ENCODE measurements at regions not wholly inside any gene's neighbourhood (a gene's known extent, or its start where the extent isn't known, plus 50 kb on each side); places are given as distances from the start of the nearest gene placed in this dataset.
"Not testable (repeated sequence)": the region's sequence is repeated elsewhere in the genome, so short reads cannot be mapped to it uniquely, and the experiment has no call there.

DNA sequence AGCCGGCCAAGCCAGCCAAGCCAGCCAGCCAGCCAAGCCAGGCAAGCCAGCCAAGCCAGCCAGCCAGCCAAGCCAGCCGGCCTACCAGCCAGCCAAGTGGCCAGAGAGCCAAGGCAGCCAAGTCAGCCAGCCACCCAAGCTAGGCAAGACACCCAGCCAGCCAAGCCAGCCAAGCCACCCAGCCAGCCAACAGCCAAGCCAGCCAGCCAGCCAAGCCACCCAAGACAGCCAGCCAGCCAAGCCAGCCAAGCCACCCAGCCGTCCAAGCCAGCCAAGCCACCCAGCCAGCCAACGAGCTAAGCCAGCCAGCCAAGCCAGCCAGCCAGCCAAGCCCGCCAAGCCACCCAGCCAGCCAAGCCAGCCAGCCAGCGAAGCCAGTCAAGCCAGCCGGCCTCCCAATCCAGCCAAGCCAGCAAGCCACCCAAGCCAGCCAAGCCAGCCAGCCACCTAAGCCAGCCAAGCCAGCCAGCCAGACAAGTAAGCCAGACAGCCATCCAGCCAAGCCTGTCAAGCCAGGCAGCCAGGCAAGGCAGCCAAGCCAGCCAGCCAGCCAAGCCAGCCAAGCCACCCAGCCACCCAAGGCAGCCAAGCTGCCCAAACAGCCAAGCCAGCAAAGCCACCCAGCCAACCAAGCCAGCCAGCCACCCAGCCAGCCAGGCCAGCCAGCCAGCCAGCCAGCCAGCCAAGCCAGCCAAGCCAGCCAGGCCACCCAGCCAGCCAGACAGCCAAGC lies 200.5 kb downstream of the GOLGA6L6 start:
- peak; percentile 56 to 87 for DNase-seq
- Histone ChIP-seq H3K36me3 (no peaks in the 10 kb centered on the region), H3K27ac (no peak overlapping the region), H3K27me3 (no peaks in the 10 kb centered on the region), H3K4me1 (no peaks in the 10 kb centered on the region), H3K4me3 (no peak overlapping the region), H3K9me3 (peaks cover 0 to 32% (median 31%) of the 10 kb centered on the region in 3 donors)
- intact Hi-C loops (cut with DNase I; ENCODE audit: low total_unique reads), result loop anchor here (10.0 kb wide), 1 partner anchor 64 kb away; no protein-coding TSS in a partner anchor
- TF ChIP-seq, protein P1, sequence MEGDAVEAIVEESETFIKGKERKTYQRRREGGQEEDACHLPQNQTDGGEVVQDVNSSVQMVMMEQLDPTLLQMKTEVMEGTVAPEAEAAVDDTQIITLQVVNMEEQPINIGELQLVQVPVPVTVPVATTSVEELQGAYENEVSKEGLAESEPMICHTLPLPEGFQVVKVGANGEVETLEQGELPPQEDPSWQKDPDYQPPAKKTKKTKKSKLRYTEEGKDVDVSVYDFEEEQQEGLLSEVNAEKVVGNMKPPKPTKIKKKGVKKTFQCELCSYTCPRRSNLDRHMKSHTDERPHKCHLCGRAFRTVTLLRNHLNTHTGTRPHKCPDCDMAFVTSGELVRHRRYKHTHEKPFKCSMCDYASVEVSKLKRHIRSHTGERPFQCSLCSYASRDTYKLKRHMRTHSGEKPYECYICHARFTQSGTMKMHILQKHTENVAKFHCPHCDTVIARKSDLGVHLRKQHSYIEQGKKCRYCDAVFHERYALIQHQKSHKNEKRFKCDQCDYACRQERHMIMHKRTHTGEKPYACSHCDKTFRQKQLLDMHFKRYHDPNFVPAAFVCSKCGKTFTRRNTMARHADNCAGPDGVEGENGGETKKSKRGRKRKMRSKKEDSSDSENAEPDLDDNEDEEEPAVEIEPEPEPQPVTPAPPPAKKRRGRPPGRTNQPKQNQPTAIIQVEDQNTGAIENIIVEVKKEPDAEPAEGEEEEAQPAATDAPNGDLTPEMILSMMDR (IDR thresholded peaks at IDR 0.05), result no peak

DNA sequence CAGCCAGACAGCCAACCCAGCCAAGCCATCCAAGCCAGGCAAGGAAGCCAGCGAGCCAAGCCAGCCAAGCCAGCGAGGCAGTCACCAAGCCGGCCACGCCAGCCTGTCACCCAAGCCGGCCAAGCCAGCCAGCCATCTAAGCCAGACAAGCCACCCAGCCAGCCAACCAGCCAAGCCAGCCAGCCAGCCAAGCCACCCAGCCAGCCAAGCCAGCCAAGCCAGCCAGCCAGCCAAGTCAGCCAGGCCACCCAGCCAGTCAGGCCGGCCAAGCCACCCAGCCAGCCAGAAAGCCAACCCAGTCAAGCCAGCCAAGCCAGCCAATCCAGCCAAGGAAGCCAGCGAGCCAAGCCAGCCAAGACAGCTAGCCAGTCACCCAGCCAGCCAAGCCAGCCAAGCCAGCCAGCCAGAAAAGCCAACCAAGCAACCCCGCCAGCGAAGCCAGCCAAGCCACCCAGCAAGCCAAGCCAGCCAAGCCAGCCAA lies 201.2 kb downstream of the GOLGA6L6 start:
- TF ChIP-seq, protein P1 (IDR thresholded peaks at IDR 0.05), result no peak
- intact Hi-C loops (cut with DNase I; ENCODE audit: low total_unique reads), result loop anchor here (10.0 kb wide), 1 partner anchor 64 kb away; no protein-coding TSS in a partner anchor
- Histone ChIP-seq H3K4me1 (no peaks in the 10 kb centered on the region), H3K27ac (no peak overlapping the region), H3K4me3 (no peak overlapping the region), H3K9me3 (peaks cover 0 to 31% (median 30%) of the 10 kb centered on the region in 3 donors), H3K36me3 (no peaks in the 10 kb centered on the region), H3K27me3 (no peaks in the 10 kb centered on the region)
- peak; percentile 22 to 87 for DNase-seq

DNA sequence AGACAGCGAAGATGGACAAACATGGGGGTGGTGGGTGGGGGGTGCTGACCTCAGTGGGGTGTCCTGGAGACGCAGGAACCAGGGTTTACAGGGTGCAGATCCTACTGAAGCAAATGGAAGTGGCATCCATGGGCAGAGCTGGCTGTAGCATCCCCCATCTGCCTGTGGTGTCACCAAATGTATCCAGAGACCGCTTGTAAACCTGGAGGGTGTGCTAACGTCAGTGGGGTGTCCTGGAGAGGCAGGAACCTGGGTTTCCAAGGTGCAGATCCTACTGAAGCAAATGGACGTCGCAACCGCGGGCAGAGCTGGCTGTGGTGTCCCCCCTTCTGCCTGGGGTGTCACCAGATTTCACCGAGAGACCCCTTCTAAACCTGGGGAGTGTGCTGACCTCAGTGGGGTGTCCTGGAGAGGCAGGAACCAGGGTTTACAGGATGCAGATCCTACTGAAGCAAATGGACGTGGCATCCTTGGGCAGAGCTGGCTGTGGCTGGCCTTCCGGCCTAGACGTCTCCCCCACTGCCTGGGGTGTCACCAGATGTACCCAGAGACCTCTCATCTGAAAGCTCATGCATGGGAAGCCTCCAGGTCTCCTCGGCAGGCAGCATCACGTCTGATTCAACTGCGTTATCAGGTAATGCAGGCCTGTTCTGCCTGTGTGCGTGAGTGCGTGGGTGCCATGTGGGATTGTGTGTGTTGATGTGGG lies 202.4 kb downstream of the GOLGA6L6 start:
- H3K4me3 ChIP-seq; intact Hi-C loops (cut with DNase I; ENCODE audit: low total_unique reads); H3K36me3 ChIP-seq; H3K4me1 ChIP-seq; H3K27ac ChIP-seq; H3K27me3 ChIP-seq: not testable (repeated sequence)
- peaks cover 0 to 27% (median 25%) of the 10 kb centered on the region in 3 donors for H3K9me3 ChIP-seq
- DNase-seq, result peak in 1 of 2 donors; percentile 54

DNA sequence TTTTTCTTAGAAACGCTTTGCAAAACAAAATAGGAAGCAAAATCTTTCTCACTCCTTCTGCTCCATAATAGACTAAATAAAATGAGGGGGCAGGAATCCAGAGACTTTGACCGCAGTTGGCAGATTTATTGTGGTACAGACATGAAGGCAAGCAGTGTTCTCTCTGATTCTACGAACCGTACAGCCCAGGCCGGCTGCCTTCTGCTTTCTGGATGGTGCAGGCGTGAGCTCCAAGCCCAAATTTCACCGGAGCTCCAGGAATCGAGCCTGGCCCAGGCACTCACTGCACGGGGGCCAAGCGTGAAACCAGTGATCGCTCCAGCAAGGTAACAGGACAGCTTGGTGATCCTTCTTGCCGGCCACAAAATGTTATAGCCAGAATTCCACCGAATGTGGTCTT lies 202.9 kb downstream of the GOLGA6L6 start:
- H3K4me1 ChIP-seq; intact Hi-C loops (cut with DNase I; ENCODE audit: low total_unique reads); H3K27me3 ChIP-seq; H3K27ac ChIP-seq; H3K4me3 ChIP-seq; H3K36me3 ChIP-seq; DNase-seq: not testable (repeated sequence)
- H3K9me3 ChIP-seq, result peaks cover 0 to 27% (median 25%) of the 10 kb centered on the region in 3 donors

DNA sequence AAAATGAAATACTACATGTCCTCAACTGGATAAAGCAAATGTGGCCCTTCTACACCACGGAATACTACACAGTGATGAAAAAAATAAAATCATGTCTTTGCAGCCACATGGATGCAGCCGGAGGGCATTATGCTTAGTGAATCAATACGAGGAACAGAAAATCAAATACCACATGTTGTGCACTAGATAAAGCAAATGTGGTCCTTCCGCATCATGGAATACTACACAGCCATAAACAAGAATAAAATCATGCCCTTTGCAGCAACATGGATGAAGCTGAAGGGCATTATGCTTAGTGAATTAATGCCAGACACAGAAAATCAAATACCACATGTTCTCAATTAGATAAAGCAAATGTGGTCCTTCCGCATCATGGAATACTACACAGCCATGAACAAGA lies 204.4 kb downstream of the GOLGA6L6 start:
- H3K27me3 ChIP-seq; H3K27ac ChIP-seq; H3K36me3 ChIP-seq; intact Hi-C loops (cut with DNase I; ENCODE audit: low total_unique reads); DNase-seq; H3K4me1 ChIP-seq; H3K4me3 ChIP-seq: not testable (repeated sequence)
- H3K9me3 ChIP-seq, result peaks cover 0 to 25% (median 24%) of the 10 kb centered on the region in 3 donors

DNA sequence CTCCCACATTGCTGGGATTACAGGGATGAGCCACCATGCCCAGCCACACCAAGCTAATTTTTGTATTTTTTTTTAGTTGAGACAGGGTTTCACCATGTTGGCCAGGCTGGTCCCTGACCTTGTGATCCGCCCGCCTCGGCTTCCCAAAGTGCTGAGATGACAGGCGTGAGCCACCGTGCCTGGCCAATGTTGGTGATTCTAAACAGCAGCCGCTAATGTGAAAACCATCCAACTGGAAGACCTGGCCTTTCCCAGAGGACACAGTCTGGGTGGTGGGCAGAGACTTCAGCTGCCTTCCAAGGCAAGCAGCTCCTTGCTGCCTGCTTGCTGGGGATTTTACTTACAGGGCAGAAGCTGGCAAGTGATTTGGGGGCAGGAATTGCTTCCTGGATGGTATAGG lies 207.1 kb downstream of the GOLGA6L6 start:
- H3K9me3 ChIP-seq; H3K36me3 ChIP-seq; H3K27me3 ChIP-seq; DNase-seq; intact Hi-C loops (cut with DNase I; ENCODE audit: low total_unique reads); H3K4me1 ChIP-seq; H3K4me3 ChIP-seq; H3K27ac ChIP-seq: not testable (repeated sequence)

DNA sequence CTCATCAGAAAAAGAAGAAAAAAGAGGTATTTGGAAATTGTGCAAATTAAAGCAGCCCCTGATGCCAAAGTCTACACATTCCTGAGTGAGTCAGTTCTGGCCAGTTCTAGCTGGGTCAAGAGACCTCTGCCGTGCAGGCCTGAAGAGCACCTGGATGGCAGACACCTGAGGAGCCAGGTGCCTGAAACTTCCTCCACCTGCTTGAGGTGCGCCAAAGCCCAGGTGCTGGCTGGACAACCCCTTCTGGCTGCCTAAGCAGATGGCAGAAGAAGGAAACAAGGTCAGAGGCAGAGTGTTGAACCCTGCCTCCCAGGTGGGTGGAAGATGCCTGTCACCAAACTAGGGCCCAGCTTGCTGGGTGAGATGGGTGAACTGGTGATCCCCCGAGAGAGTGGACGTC lies 215.8 kb downstream of the GOLGA6L6 start:
- DNase-seq; H3K27me3 ChIP-seq; H3K9me3 ChIP-seq; intact Hi-C loops (cut with DNase I; ENCODE audit: low total_unique reads); H3K4me1 ChIP-seq; H3K27ac ChIP-seq; H3K4me3 ChIP-seq; H3K36me3 ChIP-seq: not testable (repeated sequence)

DNA sequence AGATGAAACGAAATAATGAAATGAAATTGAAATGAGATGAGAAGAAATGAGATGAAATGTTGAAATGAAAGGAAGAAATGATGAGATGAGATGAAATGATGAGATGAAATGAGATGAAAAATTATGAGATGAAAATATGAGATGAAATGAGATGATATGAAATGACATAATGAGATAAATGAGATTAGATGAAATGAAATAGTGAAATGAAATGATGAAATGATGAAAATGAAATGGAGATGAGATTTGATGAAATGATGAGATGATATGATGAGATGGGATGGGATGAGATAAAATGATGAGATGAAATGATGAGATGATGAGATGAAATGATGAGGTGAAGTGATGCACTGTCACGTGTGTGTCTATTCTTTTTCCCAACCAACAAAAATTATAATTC lies 224.5 kb downstream of the GOLGA6L6 start:
- H3K9me3 ChIP-seq; H3K27ac ChIP-seq; H3K36me3 ChIP-seq; H3K4me3 ChIP-seq; DNase-seq; H3K27me3 ChIP-seq; H3K4me1 ChIP-seq; intact Hi-C loops (cut with DNase I; ENCODE audit: low total_unique reads): not testable (repeated sequence)

DNA sequence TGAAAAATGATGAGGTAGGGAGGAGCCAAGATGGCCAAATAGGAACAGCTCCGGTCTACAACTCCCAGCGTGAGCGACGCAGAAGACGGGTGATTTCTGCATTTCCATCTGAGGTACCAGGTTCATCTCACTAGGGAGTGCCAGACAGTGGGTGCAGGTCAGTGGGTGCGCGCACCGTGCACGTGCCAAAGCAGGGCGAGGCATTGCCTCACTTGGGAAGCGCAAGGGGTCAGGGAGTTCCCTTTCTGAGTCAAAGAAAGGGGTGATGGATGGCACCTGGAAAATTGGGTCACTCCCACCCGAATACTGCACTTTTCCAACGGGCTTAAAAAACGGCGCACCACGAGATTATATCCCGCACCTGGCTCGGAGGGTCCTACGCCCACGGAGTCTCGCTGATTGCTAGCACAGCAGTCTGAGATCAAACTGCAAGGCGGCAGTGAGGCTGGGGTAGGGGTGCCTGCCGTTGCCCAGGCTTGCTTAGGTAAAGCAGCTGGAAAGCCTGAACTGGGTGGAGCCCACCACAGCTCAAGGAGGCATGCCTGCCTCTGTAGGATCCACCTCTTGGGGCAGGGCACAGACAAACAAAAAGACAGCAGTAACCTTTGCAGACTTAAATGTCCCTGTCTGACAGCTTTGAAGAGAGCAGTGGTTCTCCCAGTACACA lies 230.5 kb downstream of the GOLGA6L6 start:
- H3K4me3 ChIP-seq, result not testable (repeated sequence)

More for the DNA sequence above, 230.5 kb downstream of the GOLGA6L6 start:
- DNase-seq; H3K36me3 ChIP-seq; H3K4me1 ChIP-seq; intact Hi-C loops (cut with DNase I; ENCODE audit: low total_unique reads); H3K27ac ChIP-seq; H3K9me3 ChIP-seq; H3K27me3 ChIP-seq: not testable (repeated sequence)

Data from tibial artery (tissue), 4 donors.